C4-2B (cell line): ENCODE measurements at regions not wholly inside any gene's neighbourhood (a gene's known extent, or its start where the extent isn't known, plus 50 kb on each side); places are given as distances from the start of the nearest gene placed in this dataset.

ENCODE experiments used
- H3K27ac ChIP-seq: fragments of 450-650 bp; 2 replicates; pipeline ENCODE4 v1.5.1; 2017
- CTCF ChIP-seq: fragments of 450-650 bp; conservative IDR thresholded peaks from 2 replicates; pipeline ENCODE4 v1.5.1; 2017; ENCODE audit warnings: mild to moderate bottlenecking
- ZFX ChIP-seq: fragments of 450-650 bp; IDR thresholded peaks from 2 replicates; pipeline ENCODE4 v1.6.1; 2017

- TF ChIP-seq CTCF, result no peak
- no peak for TF ChIP-seq ZFX
- H3K27ac ChIP-seq, result no peak overlapping the region
Measured at GRCh38 chr12:67370979-67371378, 101.8 kb downstream of the CAND1 start.

GRCh38 chr12:67377021-67377420 lies 107.9 kb downstream of the CAND1 start:
- no peak overlapping the region for H3K27ac ChIP-seq
- TF ChIP-seq ZFX, result no peak
- TF ChIP-seq CTCF, result no peak

GRCh38 chr12:67377541-67377940 lies 108.4 kb downstream of the CAND1 start:
- no peak overlapping the region for H3K27ac ChIP-seq
- TF ChIP-seq ZFX (no peak), CTCF (no peak)

- TF ChIP-seq CTCF, result no peak
- TF ChIP-seq ZFX, result no peak
Measured at GRCh38 chr12:67382241-67382871, 113.2 kb downstream of the CAND1 start.

GRCh38 chr12:67386869-67387565 lies 117.9 kb downstream of the CAND1 start:
- TF ChIP-seq CTCF, result no peak
- TF ChIP-seq ZFX, result no peak
- H3K27ac ChIP-seq, result no peak overlapping the region

More at GRCh38 chr12:67382241-67382871, 113.2 kb downstream of the CAND1 start:
- no peak overlapping the region for H3K27ac ChIP-seq

- TF ChIP-seq ZFX (no peak), CTCF (peak; percentile 22; the same call in 1 of the 2 replicates)
- no peak overlapping the region for H3K27ac ChIP-seq
Measured at GRCh38 chr12:67388331-67389138, 119.4 kb downstream of the CAND1 start.

- TF ChIP-seq ZFX (no peak), CTCF (no peak)
- no peak overlapping the region for H3K27ac ChIP-seq
Measured at GRCh38 chr12:67390273-67390672, 121.1 kb downstream of the CAND1 start.
